ENCODE measurements at regions not wholly inside any gene's neighbourhood (a gene's known extent, or its start where the extent isn't known, plus 50 kb on each side); places are given as distances from the start of the nearest gene placed in this dataset.

DNA sequence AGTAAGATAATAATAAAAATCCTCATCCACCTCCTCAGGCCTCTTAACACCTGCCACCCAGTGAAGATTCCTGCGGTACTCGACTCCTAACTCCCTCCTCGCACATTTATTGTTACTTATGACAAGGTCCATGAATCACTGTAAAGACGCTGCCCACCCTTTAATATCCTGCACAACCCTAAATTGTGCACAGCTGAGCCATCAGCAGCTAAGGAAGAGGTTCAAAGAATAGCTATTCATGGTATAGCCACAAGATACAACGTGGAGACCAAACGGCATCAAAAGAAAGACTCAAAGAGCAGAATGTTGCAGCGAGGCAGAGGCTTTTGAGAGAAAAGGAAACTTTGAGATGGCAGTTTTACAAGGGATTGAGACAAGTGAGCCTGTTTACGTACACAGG lies 266.3 kb downstream of the SATB2 start:
- TF ChIP-seq POLR2A (IDR thresholded peaks at IDR 0.05; ENCODE audit: low read depth, low read length), result no peak
- TF ChIP-seq POLR2AphosphoS5 (IDR thresholded peaks at IDR 0.05; ENCODE audit: low read depth, low read length), result no peak
- TF ChIP-seq TAF1 (IDR thresholded peaks at IDR 0.05; ENCODE audit: low read depth, low read length), result no peak
- TF ChIP-seq SPI1 (IDR thresholded peaks at IDR 0.05; ENCODE audit: low read depth, low read length), result no peak
- no peak for TF ChIP-seq PAX5 (IDR thresholded peaks at IDR 0.05; ENCODE audit: insufficient read depth, low read length, severe bottlenecking)
- TF ChIP-seq POU2F2 (IDR thresholded peaks at IDR 0.05; ENCODE audit: low read depth, low read length), result no peak

All from GM12891 (cell line).